ENCODE measurements at regions not wholly inside any gene's neighbourhood (a gene's known extent, or its start where the extent isn't known, plus 50 kb on each side); places are given as distances from the start of the nearest gene placed in this dataset.
"Not testable (repeated sequence)": the region's sequence is repeated elsewhere in the genome, so short reads cannot be mapped to it uniquely, and the experiment has no call there.

DNA sequence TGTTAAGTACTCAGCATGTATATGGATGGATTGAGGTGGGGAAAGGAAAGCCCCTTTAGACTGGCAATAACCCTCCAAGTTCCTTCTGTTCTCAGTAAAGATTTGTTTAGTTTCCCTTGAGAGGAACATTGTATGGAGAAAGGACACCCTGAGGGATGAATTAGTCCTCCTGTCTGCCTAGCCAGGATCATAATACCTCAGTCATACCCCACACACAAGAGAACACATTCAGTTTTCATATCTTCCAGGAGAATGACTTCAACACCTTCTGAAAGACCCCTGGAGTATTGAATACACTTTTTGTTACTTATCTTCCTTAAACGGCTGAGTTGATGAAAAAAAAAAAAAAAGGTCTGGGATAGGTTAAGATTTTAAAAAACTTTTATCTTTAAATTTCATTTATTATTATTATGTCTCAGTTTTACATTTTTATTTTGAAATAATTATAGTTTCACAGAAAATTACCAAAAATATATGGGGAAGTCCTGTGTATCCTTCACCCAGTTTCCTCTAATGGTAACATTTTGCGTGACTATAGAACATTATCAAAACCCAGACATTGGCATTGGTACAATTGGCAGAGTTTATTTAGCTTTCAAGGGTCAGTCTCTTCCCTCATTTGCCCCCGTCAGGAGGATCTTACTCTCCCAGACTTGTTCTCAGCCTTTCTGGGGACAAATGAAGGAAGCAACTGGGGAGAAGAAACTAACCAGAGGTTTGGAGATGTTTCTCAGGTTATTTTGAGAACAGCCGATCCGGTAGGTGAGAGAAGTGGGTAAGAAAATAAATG is 88.0 kb downstream of the ACTBL2 start:
- DNase-seq, result no peak

GRCh38 chr5:57386958-57387357 is 95.7 kb downstream of the ACTBL2 start:
- DNase-seq, result no peak

DNA sequence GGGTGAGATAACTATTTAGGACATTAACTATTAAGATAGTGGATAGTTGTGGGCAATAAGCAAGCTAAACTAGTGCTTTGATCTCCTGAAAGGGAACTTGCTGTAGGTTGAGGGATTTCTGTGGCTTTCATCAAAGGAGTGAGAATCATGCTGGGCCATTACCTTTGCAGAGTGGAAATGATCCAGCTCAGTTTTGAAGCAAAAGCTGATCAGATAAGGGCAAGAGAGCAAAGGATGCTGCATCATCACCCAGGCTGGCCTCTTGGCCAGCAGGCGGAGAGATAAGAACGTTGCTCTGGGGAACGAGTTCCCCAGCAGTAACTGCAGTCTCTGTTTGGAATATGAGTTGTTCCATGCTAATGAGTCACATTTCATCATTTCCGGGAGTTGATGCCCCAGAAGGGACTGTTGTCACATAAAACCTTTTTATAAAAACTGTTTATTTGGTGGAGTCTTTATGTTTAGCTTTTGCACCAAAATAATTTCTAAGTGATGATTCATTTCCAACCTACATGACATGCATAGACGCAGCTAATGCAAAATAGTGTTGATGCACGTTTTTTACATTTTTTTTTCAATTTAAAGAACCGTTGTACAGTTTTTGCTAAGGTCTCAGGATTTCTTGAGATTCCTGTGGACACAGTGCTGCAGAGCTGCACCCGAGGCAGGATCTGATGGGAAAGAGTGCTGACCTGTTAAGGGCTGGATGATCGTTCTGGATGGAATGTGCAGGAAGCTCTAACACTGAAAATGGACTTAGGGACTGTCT is 99.3 kb downstream of the ACTBL2 start:
- DNase-seq, result no peak

GRCh38 chr5:57382655-57383054 is 100.0 kb downstream of the ACTBL2 start:
- DNase-seq, result no peak

DNA sequence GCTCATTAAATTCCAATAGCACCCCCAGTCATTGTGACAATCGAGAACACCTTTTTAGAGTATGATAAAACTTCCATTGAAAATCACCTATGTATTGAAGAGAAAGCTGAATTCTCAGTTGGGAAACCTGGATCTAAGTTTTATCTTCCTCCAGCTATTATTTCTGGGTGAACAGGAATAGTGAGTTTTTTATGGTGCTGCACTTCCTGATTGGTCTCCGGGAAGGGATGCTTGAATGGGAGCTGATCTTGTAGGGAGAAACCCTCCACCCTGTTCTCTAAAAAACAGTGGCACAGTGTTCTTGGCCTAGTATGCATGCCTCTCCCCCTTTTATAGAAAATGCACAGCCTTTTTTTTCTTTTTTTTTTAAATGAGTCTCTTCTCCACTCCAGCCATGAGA is 112.2 kb downstream of the ACTBL2 start:
- no peak for DNase-seq

- DNase-seq, result no peak
Observed at GRCh38 chr5:57368010-57368409, 114.6 kb downstream of the ACTBL2 start.

- no peak for DNase-seq
Observed at GRCh38 chr5:57366744-57367143, 115.9 kb downstream of the ACTBL2 start.

DNA sequence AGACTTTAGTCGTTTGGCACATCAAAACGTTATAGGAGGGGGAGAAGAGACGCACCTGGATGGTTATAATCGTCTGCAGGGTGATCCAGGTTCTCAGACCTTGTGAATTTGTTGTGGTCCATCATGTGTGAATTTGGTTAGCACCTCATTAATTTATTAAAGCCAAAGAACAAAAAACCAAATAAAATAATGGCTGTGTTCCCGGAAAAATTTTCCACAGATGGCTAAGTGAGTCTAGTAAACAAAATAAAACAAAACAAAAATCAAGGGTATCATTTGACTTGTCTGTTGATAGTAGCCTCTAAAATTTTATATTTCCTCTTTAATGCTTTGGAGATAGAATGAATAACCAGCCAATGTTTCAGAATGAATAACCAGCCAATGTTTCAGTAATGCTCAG is 119.7 kb downstream of the ACTBL2 start:
- no peak for DNase-seq

DNA sequence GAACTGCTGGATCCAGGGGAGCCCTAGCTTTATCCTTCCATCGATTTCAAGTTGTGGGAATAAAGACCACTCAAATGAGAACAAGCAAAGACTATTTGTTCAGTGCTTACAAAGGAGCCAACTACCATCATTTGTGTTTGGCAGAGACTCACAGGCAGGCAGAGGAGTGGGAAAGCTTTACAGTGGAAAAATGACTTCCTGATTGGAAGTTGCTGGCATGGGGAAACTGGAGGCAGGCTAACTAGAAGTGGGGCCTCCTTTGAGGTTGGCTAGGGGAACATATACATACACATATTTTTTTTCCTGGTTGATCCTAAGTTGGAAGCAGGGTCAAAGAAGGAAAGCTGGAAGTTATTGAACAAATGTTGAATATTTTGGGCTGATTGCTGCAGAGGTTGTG is 121.7 kb downstream of the ACTBL2 start:
- no peak for DNase-seq

GRCh38 chr5:57358796-57359592 is 123.6 kb downstream of the ACTBL2 start:
- no peak for DNase-seq

DNA sequence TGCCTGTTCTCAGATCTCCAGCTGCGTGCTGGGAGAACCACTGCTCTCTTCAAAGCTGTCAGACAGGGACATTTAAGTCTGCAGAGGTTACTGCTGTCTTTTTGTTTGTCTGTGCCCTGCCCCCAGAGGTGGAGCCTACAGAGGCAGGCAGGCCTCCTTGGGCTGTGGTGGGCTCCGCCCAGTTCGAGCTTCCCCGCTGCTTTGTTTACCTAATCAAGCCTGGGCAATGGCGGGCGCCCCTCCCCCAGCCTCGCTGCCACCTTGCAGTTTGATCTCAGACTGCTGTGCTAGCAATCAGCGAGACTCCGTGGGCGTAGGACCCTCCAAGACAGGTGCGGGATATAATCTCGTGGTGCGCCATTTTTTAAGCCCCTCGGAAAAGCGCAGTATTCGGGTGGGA is 125.8 kb downstream of the ACTBL2 start:
- not testable (repeated sequence) for DNase-seq

DNA sequence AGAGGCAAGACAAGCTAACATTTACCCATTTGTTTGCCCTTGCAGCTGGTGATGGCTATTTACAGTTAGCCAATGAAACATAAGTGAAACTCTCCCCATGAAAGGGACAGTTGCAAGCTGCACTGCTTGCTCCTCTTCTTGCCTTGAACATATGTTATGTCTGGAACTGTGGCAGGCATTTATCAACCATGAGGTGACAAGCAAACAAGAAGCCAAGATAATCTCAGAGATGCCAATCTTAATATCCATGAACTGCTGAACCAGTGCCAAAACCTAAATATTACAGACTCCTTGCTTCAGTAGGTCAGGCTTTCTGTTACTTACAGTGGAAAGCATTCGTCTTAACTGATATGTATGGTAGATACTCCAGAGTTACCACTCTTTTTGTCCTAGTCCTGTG is 133.4 kb downstream of the ACTBL2 start:
- no peak for DNase-seq

DNA sequence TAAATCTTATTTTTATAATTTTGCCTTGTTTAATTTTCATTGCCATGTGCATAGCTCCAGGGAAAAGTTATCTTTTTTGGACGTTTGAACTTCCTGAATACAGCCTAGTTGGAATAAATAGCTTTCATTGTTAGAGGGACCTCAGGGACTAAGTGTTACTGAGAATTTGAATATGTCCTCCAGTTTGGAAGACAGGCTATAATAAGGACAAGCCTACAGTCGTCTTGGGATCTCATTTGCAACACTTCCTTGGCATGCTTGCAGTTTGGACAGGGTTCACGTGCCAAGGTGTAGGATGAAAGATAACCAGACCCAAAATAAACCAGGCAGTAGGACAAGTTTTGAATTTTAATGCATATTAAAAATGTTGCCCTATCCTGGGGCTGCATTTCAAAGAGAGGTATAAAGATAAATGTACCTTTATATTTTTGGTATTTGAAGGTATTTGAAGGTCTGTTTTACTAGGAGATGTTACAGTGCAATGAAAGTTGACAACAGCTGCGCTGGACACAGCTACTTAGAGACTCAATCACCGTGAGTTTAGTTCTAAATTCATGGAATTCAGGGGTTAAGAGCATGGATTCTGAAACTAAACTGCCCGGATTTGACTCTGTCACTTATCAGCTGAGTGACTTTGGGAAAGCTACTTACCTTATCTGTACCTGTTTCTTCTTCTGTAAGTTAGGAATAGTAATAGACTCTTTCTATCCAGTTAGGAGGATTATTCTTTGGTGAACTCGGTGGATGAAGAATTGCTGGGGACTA is 134.1 kb downstream of the ACTBL2 start:
- no peak for DNase-seq

DNA sequence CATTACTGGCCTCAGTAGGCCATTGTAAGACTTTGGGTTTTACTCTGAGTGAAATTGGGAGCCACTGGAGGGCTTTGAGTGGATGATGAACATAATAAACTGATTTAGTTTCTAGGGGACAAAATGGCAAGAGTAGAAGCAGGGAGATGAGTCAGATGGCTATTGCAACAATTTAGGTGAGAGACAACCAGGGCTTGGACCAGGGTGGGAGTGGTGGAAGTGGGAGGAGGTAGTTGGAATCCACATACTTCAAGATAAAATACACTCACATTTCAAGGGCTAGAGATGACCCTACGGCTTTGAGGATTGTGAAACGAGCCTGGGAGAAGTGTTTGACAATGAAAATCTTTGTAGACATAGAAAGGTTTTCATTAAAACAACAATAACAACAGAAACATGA is 136.3 kb downstream of the ACTBL2 start:
- DNase-seq, result no peak

GRCh38 chr5:57341380-57341979 is 141.1 kb downstream of the ACTBL2 start:
- DNase-seq, result no peak

DNA sequence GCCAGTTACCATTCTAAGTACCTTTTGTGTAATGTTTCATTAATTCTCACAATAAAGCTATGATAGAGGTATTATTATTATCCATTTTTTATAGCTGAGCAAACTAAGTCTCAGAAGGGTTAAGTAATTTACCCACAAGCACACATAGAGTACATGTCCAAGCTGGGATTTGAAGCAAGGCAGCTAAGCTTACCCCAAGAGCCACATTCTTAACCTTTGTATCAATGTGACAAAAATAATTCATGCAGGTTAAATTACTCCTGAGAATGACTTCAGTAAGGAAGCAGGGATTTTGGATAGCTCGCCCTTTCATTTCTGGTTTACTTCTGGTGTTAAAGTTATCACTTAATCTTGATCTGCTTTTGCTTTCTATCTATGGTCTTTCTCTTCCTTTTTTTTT is 141.9 kb downstream of the ACTBL2 start:
- no peak for DNase-seq

DNA sequence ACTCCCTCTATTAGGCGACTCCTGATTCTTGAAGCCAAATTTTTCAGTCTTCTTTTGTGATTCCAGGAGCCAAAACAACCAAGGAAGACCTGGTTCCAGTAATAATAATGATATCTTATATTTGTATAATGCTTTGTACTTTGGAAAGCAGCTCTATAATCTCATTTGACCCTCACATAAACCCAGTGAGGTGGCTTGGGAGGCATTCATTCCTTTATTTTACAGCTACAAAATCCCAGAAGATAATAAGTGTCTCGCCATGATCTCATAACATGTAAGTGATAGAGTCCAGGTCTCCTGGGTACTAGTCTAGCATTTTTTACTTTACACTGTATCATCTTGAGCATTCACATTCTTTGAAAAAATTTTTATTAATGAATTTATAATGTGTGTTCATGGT is 143.1 kb downstream of the ACTBL2 start:
- no peak for DNase-seq

- no peak for DNase-seq
Observed at GRCh38 chr5:57338868-57339340, 143.7 kb downstream of the ACTBL2 start.

GRCh38 chr5:57338068-57338867 is 144.3 kb downstream of the ACTBL2 start:
- no peak for DNase-seq

DNA sequence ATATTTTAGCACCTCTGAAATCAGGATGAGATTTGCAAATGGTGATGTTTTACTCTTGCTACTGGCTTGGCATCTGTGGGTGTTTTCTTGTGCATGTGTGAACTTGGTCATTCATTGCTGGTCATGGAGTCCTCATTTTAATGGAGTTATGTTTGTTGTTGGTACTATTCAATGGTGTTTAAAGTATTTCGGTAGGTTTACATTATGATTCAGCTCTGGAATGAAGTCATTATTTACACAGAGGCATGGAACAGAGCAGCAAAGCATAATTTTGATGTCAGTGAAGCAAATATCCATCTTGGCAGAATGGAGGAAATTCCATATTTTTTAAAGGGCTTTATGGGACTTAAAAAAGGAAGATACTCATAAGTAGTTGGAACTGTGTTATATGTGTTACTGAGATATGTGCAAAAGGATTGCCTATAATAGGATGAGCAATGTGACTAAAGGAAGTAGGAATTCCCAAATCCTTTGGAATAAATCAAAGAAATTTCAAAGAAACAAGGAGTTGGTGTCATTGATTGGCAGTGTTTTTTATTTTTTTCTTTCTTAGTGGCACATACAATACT is 147.4 kb downstream of the ACTBL2 start:
- no peak for DNase-seq

DNA sequence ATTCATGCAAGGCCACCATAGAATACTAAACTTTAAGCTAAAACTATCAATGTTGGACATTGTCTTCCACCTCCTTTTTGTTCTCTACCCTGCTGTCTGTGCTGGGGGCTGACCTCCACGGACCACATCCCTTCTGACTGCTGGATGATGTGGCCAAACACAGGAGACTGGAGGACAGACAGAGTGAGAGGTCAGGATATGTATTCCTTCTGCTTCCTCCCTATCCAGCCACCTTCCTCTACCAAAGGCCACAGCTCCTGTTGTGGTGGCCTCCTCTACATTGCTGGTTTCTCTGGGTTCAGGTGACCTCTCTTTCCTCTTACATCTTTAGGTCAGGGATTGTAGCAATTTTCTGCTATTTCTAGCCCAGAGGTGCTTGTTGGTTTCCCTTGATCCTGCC is 148.1 kb downstream of the ACTBL2 start:
- DNase-seq, result no peak

Data from cerebellar nuclear complex (tissue), 1 donor.